HUES64 (cell line): ENCODE measurements at regions not wholly inside any gene's neighbourhood (a gene's known extent, or its start where the extent isn't known, plus 50 kb on each side); places are given as distances from the start of the nearest gene placed in this dataset.

ENCODE experiments used
- H3K27ac ChIP-seq: 2 replicates; pipeline ENCODE4 v1.7.0; 2013; ENCODE audit warnings: low read depth, low read length, inconsistent platforms
- H3K27me3 ChIP-seq: 2 replicates; pipeline ENCODE4 v1.6.1; 2013; ENCODE audit warnings: mild to moderate bottlenecking, low read length; ENCODE audit not compliant: insufficient read depth
- H3K36me3 ChIP-seq: 2 replicates; pipeline ENCODE4 v1.6.1; 2013; ENCODE audit warnings: mild to moderate bottlenecking, low read length; ENCODE audit not compliant: insufficient read depth
- H3K4me1 ChIP-seq: 2 replicates; pipeline ENCODE4 v1.6.1; 2013; ENCODE audit warnings: mild to moderate bottlenecking, low read length, moderate library complexity; ENCODE audit not compliant: insufficient read depth
- H3K4me3 ChIP-seq: 2 replicates; pipeline ENCODE4 v1.5.1; 2013; ENCODE audit warnings: mild to moderate bottlenecking, low read length, moderate library complexity
- H3K9ac ChIP-seq: 2 replicates; pipeline ENCODE4 v1.6.1; 2013; ENCODE audit warnings: mild to moderate bottlenecking, low read depth, low read length
- H3K9me3 ChIP-seq: 2 replicates; pipeline ENCODE4 v1.6.1; 2013; ENCODE audit warnings: low read depth, low read length; ENCODE audit not compliant: insufficient read depth
- WGBS: fragments of 150-250, 120-280 bp; methylation state at CpG from one replicate; pipeline ENCODE4 v1.1.7; 2013; ENCODE audit warnings: missing lambda C conversion rate; 5-methylcytosine and 5-hydroxymethylcytosine counted together

- no peaks in the 10 kb centered on the region for H3K36me3 ChIP-seq
- no peak overlapping the region for H3K27ac ChIP-seq
- no peak overlapping the region for H3K4me3 ChIP-seq
- H3K9me3 ChIP-seq: no peaks in the 10 kb centered on the region
- H3K4me1 ChIP-seq: no peaks in the 10 kb centered on the region
- no peaks in the 10 kb centered on the region for H3K27me3 ChIP-seq
- WGBS: 91% methylated on average over 1 of the region's 1 CpG
- no peak overlapping the region for H3K9ac ChIP-seq
Measured at GRCh38 chr3:117303443-117303842, 593.9 kb downstream of the TUSC7 start.

DNA sequence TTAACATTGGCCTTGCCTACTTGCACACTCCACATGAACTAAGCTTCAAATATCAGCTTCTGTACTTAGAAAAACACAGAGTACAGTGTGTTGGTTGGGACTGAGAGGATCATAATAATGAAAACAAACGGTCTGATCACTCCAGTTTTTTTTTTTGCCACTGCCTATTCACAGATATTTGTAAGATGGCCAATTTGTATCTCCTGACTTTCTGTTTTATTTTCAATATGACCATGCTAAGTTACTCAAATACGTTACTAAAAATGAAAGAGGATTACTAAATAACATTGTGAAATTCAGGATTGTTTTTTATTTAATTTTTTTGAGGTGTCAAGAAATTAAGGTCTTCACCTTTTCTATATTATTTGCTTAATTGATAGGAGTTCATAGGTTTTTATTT is 595.1 kb downstream of the TUSC7 start:
- H3K36me3 ChIP-seq: no peaks in the 10 kb centered on the region
- no peaks in the 10 kb centered on the region for H3K27me3 ChIP-seq
- H3K27ac ChIP-seq: no peak overlapping the region
- WGBS: 67% methylated on average over 1 of the region's 2 CpGs
- no peak overlapping the region for H3K9ac ChIP-seq
- no peaks in the 10 kb centered on the region for H3K4me1 ChIP-seq
- no peaks in the 10 kb centered on the region for H3K9me3 ChIP-seq
- no peak overlapping the region for H3K4me3 ChIP-seq

GRCh38 chr3:117305681-117306080 is 596.1 kb downstream of the TUSC7 start:
- Histone ChIP-seq H3K4me3 (no peak overlapping the region), H3K4me1 (no peaks in the 10 kb centered on the region), H3K9ac (no peak overlapping the region), H3K9me3 (no peaks in the 10 kb centered on the region), H3K27me3 (no peaks in the 10 kb centered on the region), H3K27ac (no peak overlapping the region), H3K36me3 (no peaks in the 10 kb centered on the region)
- WGBS: 80% methylated on average over 1 of the region's 1 CpG

DNA sequence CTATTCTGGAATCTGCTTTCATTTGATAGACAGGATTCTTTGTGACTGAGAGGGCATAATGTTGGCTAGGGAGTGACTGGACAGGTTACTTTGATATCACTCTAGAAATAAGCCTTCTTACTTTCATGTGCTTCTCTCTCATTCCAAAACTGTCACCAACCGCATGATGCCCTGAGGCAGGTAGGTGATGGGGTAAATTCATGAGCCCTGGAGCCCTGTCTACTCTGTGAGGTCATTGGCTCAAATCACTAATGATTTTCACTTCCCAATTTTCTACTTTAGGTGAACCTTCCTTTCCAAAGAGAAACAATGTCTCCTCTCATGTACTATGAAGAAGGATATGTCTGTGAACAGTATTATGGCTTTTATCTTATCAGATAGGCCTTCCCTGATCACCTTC is 596.7 kb downstream of the TUSC7 start:
- no peaks in the 10 kb centered on the region for H3K36me3 ChIP-seq
- H3K9me3 ChIP-seq: no peaks in the 10 kb centered on the region
- 100% methylated on average over 1 of the region's 1 CpG for WGBS
- H3K4me3 ChIP-seq: no peak overlapping the region
- H3K4me1 ChIP-seq: no peaks in the 10 kb centered on the region
- no peak overlapping the region for H3K9ac ChIP-seq
- no peak overlapping the region for H3K27ac ChIP-seq
- no peaks in the 10 kb centered on the region for H3K27me3 ChIP-seq

- H3K9me3 ChIP-seq: no peaks in the 10 kb centered on the region
- WGBS: 93% methylated on average over 3 of the region's 3 CpGs
- H3K4me1 ChIP-seq: no peaks in the 10 kb centered on the region
- H3K9ac ChIP-seq: no peak overlapping the region
- H3K27ac ChIP-seq: no peak overlapping the region
- H3K4me3 ChIP-seq: no peak overlapping the region
- no peaks in the 10 kb centered on the region for H3K36me3 ChIP-seq
- H3K27me3 ChIP-seq: no peaks in the 10 kb centered on the region
Measured at GRCh38 chr3:117308353-117308752, 598.8 kb downstream of the TUSC7 start.

- Histone ChIP-seq H3K9me3 (no peaks in the 10 kb centered on the region), H3K36me3 (no peaks in the 10 kb centered on the region), H3K4me3 (no peak overlapping the region), H3K4me1 (no peaks in the 10 kb centered on the region), H3K9ac (no peak overlapping the region), H3K27ac (no peak overlapping the region), H3K27me3 (no peaks in the 10 kb centered on the region)
- WGBS: 94% methylated on average over 1 of the region's 1 CpG
Measured at GRCh38 chr3:117308756-117309155, 599.2 kb downstream of the TUSC7 start.

GRCh38 chr3:117310536-117310935 is 601.0 kb downstream of the TUSC7 start:
- Histone ChIP-seq H3K9me3 (no peaks in the 10 kb centered on the region), H3K27me3 (no peaks in the 10 kb centered on the region), H3K4me1 (no peaks in the 10 kb centered on the region), H3K27ac (no peak overlapping the region), H3K36me3 (no peaks in the 10 kb centered on the region), H3K4me3 (no peak overlapping the region), H3K9ac (no peak overlapping the region)
- WGBS: 80% methylated on average over 1 of the region's 1 CpG

DNA sequence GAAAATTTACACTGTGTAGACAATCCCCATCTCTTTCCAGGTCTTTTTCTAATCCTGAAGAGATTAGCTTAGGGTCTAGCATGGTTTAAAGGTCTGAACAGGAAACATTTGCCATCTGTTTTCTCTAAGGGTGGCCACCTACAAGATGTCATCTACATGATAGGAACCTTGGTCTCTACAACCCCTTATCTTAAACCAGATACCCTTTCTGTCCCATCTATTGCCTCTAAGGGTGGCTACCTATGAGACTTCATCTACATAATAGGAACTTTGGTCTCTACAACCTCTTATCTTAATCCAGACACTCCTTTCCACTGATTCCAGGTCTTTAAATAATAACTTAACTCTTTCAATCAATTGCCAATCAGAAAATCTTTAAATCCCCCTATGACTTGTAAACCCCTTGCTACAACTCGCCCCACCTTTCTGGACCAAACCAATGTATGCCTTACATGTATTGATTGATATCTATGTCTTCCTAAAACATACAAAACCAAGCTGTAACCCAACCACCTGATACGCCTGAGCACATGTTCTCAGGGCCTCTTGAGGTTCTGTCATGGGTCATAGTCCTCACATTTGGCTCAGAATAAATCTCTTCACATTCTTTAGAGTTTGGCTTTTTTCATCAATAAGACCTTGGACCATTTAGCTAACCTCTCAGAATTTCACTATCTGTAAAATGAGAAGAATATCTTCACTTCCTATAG is 605.0 kb downstream of the TUSC7 start:
- WGBS: 85% methylated on average over 2 of the region's 2 CpGs
- H3K4me1 ChIP-seq: no peaks in the 10 kb centered on the region
- H3K9ac ChIP-seq: no peak overlapping the region

DNA sequence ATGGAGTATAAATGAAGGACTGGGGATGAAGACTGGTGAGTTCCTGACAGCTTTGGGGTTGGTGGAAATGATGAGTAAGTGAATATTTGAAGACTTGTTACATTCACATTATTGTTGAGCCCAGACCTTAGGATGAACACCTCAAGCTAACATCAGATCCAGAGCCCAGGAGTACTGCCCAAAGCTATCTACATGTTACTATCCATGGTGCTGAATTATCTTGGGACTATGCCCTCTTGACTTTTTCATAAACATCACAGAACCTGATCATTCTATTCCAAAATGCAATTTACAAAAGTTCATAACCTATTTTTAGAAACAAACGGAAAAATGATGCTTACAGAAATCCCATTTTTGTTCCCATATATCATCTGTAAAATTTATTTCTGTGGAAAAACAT is 613.3 kb downstream of the TUSC7 start:
- Histone ChIP-seq H3K4me1 (no peaks in the 10 kb centered on the region), H3K9ac (no peak overlapping the region), H3K27ac (no peak overlapping the region), H3K4me3 (no peak overlapping the region), H3K27me3 (no peaks in the 10 kb centered on the region), H3K36me3 (no peaks in the 10 kb centered on the region), H3K9me3 (no peaks in the 10 kb centered on the region)
- WGBS: 32% methylated on average over 1 of the region's 1 CpG

More for the DNA sequence above, 605.0 kb downstream of the TUSC7 start:
- Histone ChIP-seq H3K36me3 (no peaks in the 10 kb centered on the region), H3K9me3 (no peaks in the 10 kb centered on the region), H3K4me3 (no peak overlapping the region), H3K27me3 (no peaks in the 10 kb centered on the region), H3K27ac (no peak overlapping the region)

- no peaks in the 10 kb centered on the region for H3K9me3 ChIP-seq
- no peak overlapping the region for H3K9ac ChIP-seq
- 0 out of 2 replicates have a peak, but pooled peaks cover 3% of the 10 kb centered on the region for H3K4me1 ChIP-seq
- WGBS: 96% methylated on average over 3 of the region's 3 CpGs
- no peaks in the 10 kb centered on the region for H3K27me3 ChIP-seq
- H3K4me3 ChIP-seq: no peak overlapping the region
- H3K36me3 ChIP-seq: no peaks in the 10 kb centered on the region
- H3K27ac ChIP-seq: no peak overlapping the region
Measured at GRCh38 chr3:117346901-117347300, 637.3 kb downstream of the TUSC7 start.

- Histone ChIP-seq H3K4me1 (no peaks in the 10 kb centered on the region), H3K9ac (no peak overlapping the region), H3K36me3 (no peaks in the 10 kb centered on the region), H3K9me3 (no peaks in the 10 kb centered on the region), H3K27me3 (no peaks in the 10 kb centered on the region), H3K27ac (no peak overlapping the region), H3K4me3 (no peak overlapping the region)
- WGBS: 77% methylated on average over 1 of the region's 1 CpG
Measured at GRCh38 chr3:117348884-117349283, 639.3 kb downstream of the TUSC7 start.

GRCh38 chr3:117349566-117349965 is 640.0 kb downstream of the TUSC7 start:
- WGBS: 100% methylated on average over 1 of the region's 1 CpG

More at GRCh38 chr3:117349566-117349965, 640.0 kb downstream of the TUSC7 start:
- H3K4me1 ChIP-seq: no peaks in the 10 kb centered on the region
- H3K4me3 ChIP-seq: no peak overlapping the region
- no peak overlapping the region for H3K9ac ChIP-seq
- H3K36me3 ChIP-seq: no peaks in the 10 kb centered on the region
- H3K9me3 ChIP-seq: no peaks in the 10 kb centered on the region
- no peaks in the 10 kb centered on the region for H3K27me3 ChIP-seq
- no peak overlapping the region for H3K27ac ChIP-seq
